ENCODE measurements at regions not wholly inside any gene's neighbourhood (a gene's known extent, or its start where the extent isn't known, plus 50 kb on each side); places are given as distances from the start of the nearest gene placed in this dataset.

GRCh38 chr13:53522034-53522433 is 493.4 kb downstream of the OLFM4 start:
- no peak for DNase-seq (ENCODE audit: low read depth)
- no peak overlapping the region for H3K4me3 ChIP-seq (ENCODE audit: low read length)
- TF ChIP-seq CTCF (conservative IDR thresholded peaks at IDR 0.05; ENCODE audit: low read depth, low read length), result no peak

DNA sequence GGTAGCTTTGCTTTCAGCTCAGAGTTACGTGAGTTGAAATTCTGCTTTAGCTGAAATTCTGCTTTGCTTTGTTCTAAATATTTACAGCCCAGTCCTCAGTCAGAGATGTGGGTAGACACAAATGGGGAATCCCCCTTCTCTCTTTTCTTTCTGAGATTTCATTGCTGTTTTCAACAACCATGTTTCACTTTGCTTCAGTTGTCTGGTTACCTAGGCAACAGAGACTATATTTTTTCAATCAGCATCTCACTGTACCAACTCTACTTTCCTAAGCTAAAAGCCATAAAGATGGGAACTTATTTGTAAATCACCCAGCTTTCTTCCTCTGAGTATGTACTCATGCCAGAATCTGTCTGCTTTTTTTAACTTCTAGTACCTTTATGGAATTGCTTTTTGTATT is 509.0 kb downstream of the OLFM4 start:
- TF ChIP-seq CTCF (conservative IDR thresholded peaks at IDR 0.05; ENCODE audit: low read depth, low read length), result no peak
- no peak overlapping the region for H3K4me3 ChIP-seq (ENCODE audit: low read length)
- no peak for DNase-seq (ENCODE audit: low read depth)

GRCh38 chr13:53545340-53545941 is 516.8 kb downstream of the OLFM4 start:
- no peak for DNase-seq (ENCODE audit: low read depth)
- no peak overlapping the region for H3K4me3 ChIP-seq (ENCODE audit: low read length)
- no peak for TF ChIP-seq CTCF (conservative IDR thresholded peaks at IDR 0.05; ENCODE audit: low read depth, low read length)

- no peak overlapping the region for H3K4me3 ChIP-seq (ENCODE audit: low read length)
- DNase-seq (ENCODE audit: low read depth), result no peak
- TF ChIP-seq CTCF (conservative IDR thresholded peaks at IDR 0.05; ENCODE audit: low read depth, low read length), result no peak
Observed at GRCh38 chr13:53560556-53560955, 531.9 kb downstream of the OLFM4 start.

DNA sequence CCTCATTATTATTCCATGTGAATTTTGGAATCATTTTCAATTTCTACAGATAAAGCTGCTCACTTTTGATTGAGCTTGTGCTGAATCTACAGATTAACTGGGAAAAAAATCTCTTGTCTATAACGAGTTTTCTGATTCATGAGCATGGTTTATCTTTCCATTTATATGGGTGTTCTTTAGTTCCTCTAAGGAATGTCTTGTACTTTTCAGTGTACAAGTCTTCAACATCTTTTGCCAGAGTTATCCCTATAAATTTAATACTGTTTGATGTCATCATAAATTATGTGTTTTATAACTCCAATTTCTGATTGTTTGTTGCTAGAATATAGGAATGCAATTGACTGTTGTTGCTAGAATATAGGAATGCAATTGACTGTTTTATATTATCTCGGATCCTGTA is 533.8 kb downstream of the OLFM4 start:
- H3K4me3 ChIP-seq (ENCODE audit: low read length), result no peak overlapping the region
- no peak for TF ChIP-seq CTCF (conservative IDR thresholded peaks at IDR 0.05; ENCODE audit: low read depth, low read length)

GRCh38 chr13:53568491-53568890 is 539.9 kb downstream of the OLFM4 start:
- no peak for DNase-seq (ENCODE audit: low read depth)
- no peak for TF ChIP-seq CTCF (conservative IDR thresholded peaks at IDR 0.05; ENCODE audit: low read depth, low read length)

More for the DNA sequence above, 533.8 kb downstream of the OLFM4 start:
- no peak for DNase-seq (ENCODE audit: low read depth)

DNA sequence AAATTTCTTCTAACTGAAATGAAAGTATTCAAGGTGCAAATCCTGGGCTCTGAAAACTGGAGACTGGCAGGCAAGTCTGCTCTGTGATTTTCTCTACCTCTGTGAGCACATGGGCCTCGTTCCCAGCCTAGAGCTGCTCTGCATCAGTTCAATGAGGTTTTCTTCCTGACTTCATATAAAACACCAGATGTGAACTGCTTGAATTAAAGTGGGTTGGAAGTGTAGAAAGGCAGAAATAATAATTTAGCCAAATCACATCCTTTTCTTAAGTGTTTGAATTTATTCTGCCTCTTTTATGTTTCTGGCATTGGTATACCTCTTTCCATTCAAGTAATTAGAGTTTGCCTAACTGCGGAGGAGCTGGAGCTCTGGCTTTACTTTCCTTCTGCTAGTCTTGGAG is 540.8 kb downstream of the OLFM4 start:
- DNase-seq (ENCODE audit: low read depth), result no peak
- H3K4me3 ChIP-seq (ENCODE audit: low read length), result no peak overlapping the region
- TF ChIP-seq CTCF (conservative IDR thresholded peaks at IDR 0.05; ENCODE audit: low read depth, low read length), result no peak

More at GRCh38 chr13:53568491-53568890, 539.9 kb downstream of the OLFM4 start:
- no peak overlapping the region for H3K4me3 ChIP-seq (ENCODE audit: low read length)

Measured in retinal pigment epithelial cell (primary cell).